ENCODE measurements at regions not wholly inside any gene's neighbourhood (a gene's known extent, or its start where the extent isn't known, plus 50 kb on each side); places are given as distances from the start of the nearest gene placed in this dataset.
A peak's percentile ranks its signal among the peaks of the same experiment; 100 is the strongest.

- Histone ChIP-seq H3K27me3 (ENCODE audit: control insufficient read depth in 2 of 2, insufficient read depth in 2 of 2, low read length in 2 of 2) (no peaks in the 10 kb centered on the region), H3K9ac (ENCODE audit: insufficient read depth in 1 of 2, low read depth in 2 of 2, low read length in 2 of 2) (no peak overlapping the region), H2AFZ (ENCODE audit: low read depth, low read length) (no peak overlapping the region), H3K36me3 (ENCODE audit: control insufficient read depth, insufficient read depth, low read length) (no peaks in the 10 kb centered on the region), H4K20me1 (replicated peaks; ENCODE audit: control insufficient read depth, insufficient read depth, low read length) (no peaks in the 10 kb centered on the region), H3K4me2 (ENCODE audit: insufficient read depth, low read length) (no peak overlapping the region), H3K4me1 (replicated peaks in 1 of 2; ENCODE audit: control insufficient read depth in 2 of 2, insufficient read depth in 2 of 2, low read length in 2 of 2) (no peaks in the 10 kb centered on the region; a peak in 1 of 5 replicates), H3K9me3 (replicated peaks; ENCODE audit: control insufficient read depth, insufficient read depth, low read depth, low read length) (no peaks in the 10 kb centered on the region), H3K27ac (ENCODE audit: extremely low read depth, low read depth, low read length) (no peak overlapping the region), H3K79me2 (ENCODE audit: control insufficient read depth, insufficient read depth, low read length) (no peaks in the 10 kb centered on the region), H3K9me1 (ENCODE audit: control insufficient read depth, insufficient read depth, low read length) (no peaks in the 10 kb centered on the region), H3K4me3 (no peak overlapping the region)
- intact Hi-C loops (cut with micrococcal nuclease), result no loop called here
- ATAC-seq, result peak; percentile 67
- ChIA-PET CTCF (ENCODE audit: low intra/inter-chr PET ratio) (no interaction called here), POLR2A (no interaction called here)
- in situ Hi-C loops (cut with MboI), result no loop called here
- DNase-seq (ENCODE audit: extremely low read depth in 1 of 4, low spot score in 3 of 4), result peak in 1 of 4 experiments; percentile 8
- BruUV-seq (replicated peaks), result no TSS peak
- WGBS (ENCODE audit: insufficient coverage, low coverage, missing lambda C conversion rate), result 18% methylated on average over 2 of the region's 2 CpGs
- FAIRE-seq, result no peak
- no peak for TF ChIP-seq E2F8 (IDR thresholded peaks at IDR 0.05; ENCODE audit: low read depth, partially characterized antibody)
- no peak for TF ChIP-seq ZNF133 (CRISPR knock-in tag; IDR thresholded peaks at IDR 0.05)
- peak in 1 of 2 experiments; percentile 50; a peak in 2 of 4 replicates for TF ChIP-seq RAD21 (CRISPR knock-in tag; conservative IDR thresholded peaks at IDR 0.05 in 1 of 2, IDR thresholded peaks at IDR 0.05 in 1 of 2)
Observed at GRCh38 chr6:126252154-126252553, 87.8 kb upstream of the CENPW start.

GRCh38 chr6:126253431-126253830 is 86.5 kb upstream of the CENPW start:
- no peaks in the 10 kb centered on the region for H3K9me3 ChIP-seq (replicated peaks; ENCODE audit: control insufficient read depth, insufficient read depth, low read depth, low read length)
- no peak overlapping the region for H3K4me2 ChIP-seq (ENCODE audit: insufficient read depth, low read length)
- no peaks in the 10 kb centered on the region; a peak in 2 of 5 replicates for H3K4me1 ChIP-seq (replicated peaks in 1 of 2; ENCODE audit: control insufficient read depth in 2 of 2, insufficient read depth in 2 of 2, low read length in 2 of 2)
- H3K36me3 ChIP-seq (ENCODE audit: control insufficient read depth, insufficient read depth, low read length), result no peaks in the 10 kb centered on the region
- 13% methylated on average over 2 of the region's 2 CpGs for WGBS (ENCODE audit: insufficient coverage, low coverage, missing lambda C conversion rate)
- H3K4me3 ChIP-seq, result no peak overlapping the region
- ChIA-PET CTCF (ENCODE audit: low intra/inter-chr PET ratio) (no interaction called here), POLR2A (no interaction called here)
- no peak for ATAC-seq
- no peak for FAIRE-seq
- H3K9me1 ChIP-seq (ENCODE audit: control insufficient read depth, insufficient read depth, low read length), result no peaks in the 10 kb centered on the region
- H3K79me2 ChIP-seq (ENCODE audit: control insufficient read depth, insufficient read depth, low read length), result no peaks in the 10 kb centered on the region
- H4K20me1 ChIP-seq (replicated peaks; ENCODE audit: control insufficient read depth, insufficient read depth, low read length), result no peaks in the 10 kb centered on the region
- in situ Hi-C loops (cut with MboI), result no loop called here
- H3K27me3 ChIP-seq (ENCODE audit: control insufficient read depth in 2 of 2, insufficient read depth in 2 of 2, low read length in 2 of 2), result no peaks in the 10 kb centered on the region
- no peak overlapping the region for H3K27ac ChIP-seq (ENCODE audit: extremely low read depth, low read depth, low read length)
- intact Hi-C loops (cut with micrococcal nuclease), result no loop called here
- H3K9ac ChIP-seq (ENCODE audit: insufficient read depth in 1 of 2, low read depth in 2 of 2, low read length in 2 of 2), result no peak overlapping the region
- no TSS peak for BruUV-seq (replicated peaks)
- H2AFZ ChIP-seq (ENCODE audit: low read depth, low read length), result no peak overlapping the region
- DNase-seq (ENCODE audit: extremely low read depth in 1 of 4, low spot score in 3 of 4), result no peak
- TF ChIP-seq JUND (IDR thresholded peaks at IDR 0.05; ENCODE audit: borderline replicate concordance, low read depth, low read length), result no peak
- TF ChIP-seq JUND (tag; IDR thresholded peaks at IDR 0.05; ENCODE audit: borderline replicate concordance, low read depth, low read length), result no peak
- no peak for TF ChIP-seq SETDB1 (IDR thresholded peaks at IDR 0.05; ENCODE audit: low read length)
- no peak for TF ChIP-seq CBFA2T2 (conservative IDR thresholded peaks at IDR 0.05)
- TF ChIP-seq FOXK1 (CRISPR knock-in tag; IDR thresholded peaks at IDR 0.05; ENCODE audit: borderline replicate concordance), result no peak
- TF ChIP-seq ELK3 (CRISPR knock-in tag; IDR thresholded peaks at IDR 0.05), result no peak
- TF ChIP-seq ZNF551 (CRISPR knock-in tag; IDR thresholded peaks at IDR 0.05), result no peak
- no peak for TF ChIP-seq USF2 (CRISPR knock-in tag; IDR thresholded peaks at IDR 0.05)
- TF ChIP-seq CREM (IDR thresholded peaks at IDR 0.05; ENCODE audit: low read depth), result no peak
- TF ChIP-seq FOXJ2 (tag; IDR thresholded peaks at IDR 0.05), result no peak
